ENCODE measurements at regions not wholly inside any gene's neighbourhood (a gene's known extent, or its start where the extent isn't known, plus 50 kb on each side); places are given as distances from the start of the nearest gene placed in this dataset.

- no peak overlapping the region for H3K27ac ChIP-seq (ENCODE audit: low read depth in 1 of 2, low read length in 2 of 2)
- H3K9me3 ChIP-seq (ENCODE audit: control insufficient read depth, low read length): no peaks in the 10 kb centered on the region
- H3K36me3 ChIP-seq (ENCODE audit: control insufficient read depth in 1 of 2, insufficient read depth in 2 of 2, low read length in 1 of 2): no peaks in the 10 kb centered on the region
- intact Hi-C loops (cut with DNase I): no loop called here
- H3K4me1 ChIP-seq (ENCODE audit: control insufficient read depth in 1 of 2, insufficient read depth in 2 of 2, low read length in 2 of 2): no peaks in the 10 kb centered on the region
- 66 to 69% methylated on average over 4 of the region's 4 CpGs for WGBS, 2 donors
- H3K4me3 ChIP-seq (ENCODE audit: low read length in 2 of 2): no peak overlapping the region
- DNase-seq (no peak), ATAC-seq (ENCODE audit: low FRiP score) (no peak)
- H3K27me3 ChIP-seq (ENCODE audit: control insufficient read depth in 1 of 2, insufficient read depth in 2 of 2, low read length in 1 of 2): peaks cover 0 to 3% of the 10 kb centered on the region in 2 donors
These were observed 140.1 kb downstream of the DHRS2 start for GRCh38 chr14:23776296-23776695.

GRCh38 chr14:23785208-23785607 is 149.0 kb downstream of the DHRS2 start:
- WGBS, 2 donors: 89 to 90% methylated on average over 1 of the region's 1 CpG
- Histone ChIP-seq H3K27ac (ENCODE audit: low read depth in 1 of 2, low read length in 2 of 2) (no peak overlapping the region), H3K4me3 (ENCODE audit: low read length in 2 of 2) (no peak overlapping the region), H3K9me3 (ENCODE audit: control insufficient read depth, low read length) (peaks cover 2% of the 10 kb centered on the region), H3K36me3 (ENCODE audit: control insufficient read depth in 1 of 2, insufficient read depth in 2 of 2, low read length in 1 of 2) (no peaks in the 10 kb centered on the region), H3K4me1 (ENCODE audit: control insufficient read depth in 1 of 2, insufficient read depth in 2 of 2, low read length in 2 of 2) (no peaks in the 10 kb centered on the region), H3K27me3 (ENCODE audit: control insufficient read depth in 1 of 2, insufficient read depth in 2 of 2, low read length in 1 of 2) (peaks cover 0 to 3% of the 10 kb centered on the region in 2 donors)
- intact Hi-C loops (cut with DNase I): no loop called here
- DNase-seq (no peak), ATAC-seq (ENCODE audit: low FRiP score) (no peak)

- ATAC-seq (ENCODE audit: low FRiP score) (no peak), DNase-seq (no peak)
- no peaks in the 10 kb centered on the region for H3K27me3 ChIP-seq (ENCODE audit: control insufficient read depth in 1 of 2, insufficient read depth in 2 of 2, low read length in 1 of 2)
- H3K27ac ChIP-seq (ENCODE audit: low read depth in 1 of 2, low read length in 2 of 2): no peak overlapping the region
- intact Hi-C loops (cut with DNase I): no loop called here
- peaks cover 2% of the 10 kb centered on the region for H3K9me3 ChIP-seq (ENCODE audit: control insufficient read depth, low read length)
- no peaks in the 10 kb centered on the region for H3K4me1 ChIP-seq (ENCODE audit: control insufficient read depth in 1 of 2, insufficient read depth in 2 of 2, low read length in 2 of 2)
- H3K4me3 ChIP-seq (ENCODE audit: low read length in 2 of 2): no peak overlapping the region
- H3K36me3 ChIP-seq (ENCODE audit: control insufficient read depth in 1 of 2, insufficient read depth in 2 of 2, low read length in 1 of 2): no peaks in the 10 kb centered on the region
- 71 to 74% methylated on average over 1 of the region's 1 CpG for WGBS, 2 donors
These were observed 151.3 kb downstream of the DHRS2 start for GRCh38 chr14:23787436-23787835.

GRCh38 chr14:23789696-23790095 is 153.5 kb downstream of the DHRS2 start:
- DNase-seq: no peak
- no peak for ATAC-seq (ENCODE audit: low FRiP score)
- no peak overlapping the region for H3K4me3 ChIP-seq (ENCODE audit: low read length in 2 of 2)
- H3K36me3 ChIP-seq (ENCODE audit: control insufficient read depth in 1 of 2, insufficient read depth in 2 of 2, low read length in 1 of 2): no peaks in the 10 kb centered on the region
- no peaks in the 10 kb centered on the region for H3K27me3 ChIP-seq (ENCODE audit: control insufficient read depth in 1 of 2, insufficient read depth in 2 of 2, low read length in 1 of 2)
- intact Hi-C loops (cut with DNase I): no loop called here
- WGBS, 2 donors: 71 to 76% methylated on average over 1 of the region's 1 CpG
- H3K27ac ChIP-seq (ENCODE audit: low read depth in 1 of 2, low read length in 2 of 2): no peak overlapping the region
- H3K9me3 ChIP-seq (ENCODE audit: control insufficient read depth, low read length): peaks cover 2% of the 10 kb centered on the region
- H3K4me1 ChIP-seq (ENCODE audit: control insufficient read depth in 1 of 2, insufficient read depth in 2 of 2, low read length in 2 of 2): no peaks in the 10 kb centered on the region

GRCh38 chr14:23793532-23793931 is 157.4 kb downstream of the DHRS2 start:
- no peak for DNase-seq
- intact Hi-C loops (cut with DNase I): no loop called here
- no peak for ATAC-seq (ENCODE audit: low FRiP score)
- Histone ChIP-seq H3K27ac (ENCODE audit: low read depth in 1 of 2, low read length in 2 of 2) (no peak overlapping the region), H3K4me3 (ENCODE audit: low read length in 2 of 2) (no peak overlapping the region), H3K4me1 (ENCODE audit: control insufficient read depth in 1 of 2, insufficient read depth in 2 of 2, low read length in 2 of 2) (no peaks in the 10 kb centered on the region), H3K9me3 (ENCODE audit: control insufficient read depth, low read length) (peaks cover 2% of the 10 kb centered on the region), H3K36me3 (ENCODE audit: control insufficient read depth in 1 of 2, insufficient read depth in 2 of 2, low read length in 1 of 2) (no peaks in the 10 kb centered on the region), H3K27me3 (ENCODE audit: control insufficient read depth in 1 of 2, insufficient read depth in 2 of 2, low read length in 1 of 2) (no peaks in the 10 kb centered on the region)
- WGBS, 2 donors: 83% methylated on average over 3 of the region's 3 CpGs

GRCh38 chr14:23800811-23801210 is 152.8 kb upstream of the DHRS4 start:
- Histone ChIP-seq H3K27me3 (ENCODE audit: control insufficient read depth in 1 of 2, insufficient read depth in 2 of 2, low read length in 1 of 2) (peaks cover 0 to 2% of the 10 kb centered on the region in 2 donors), H3K4me1 (ENCODE audit: control insufficient read depth in 1 of 2, insufficient read depth in 2 of 2, low read length in 2 of 2) (no peaks in the 10 kb centered on the region), H3K27ac (ENCODE audit: low read depth in 1 of 2, low read length in 2 of 2) (no peak overlapping the region), H3K4me3 (ENCODE audit: low read length in 2 of 2) (no peak overlapping the region), H3K9me3 (ENCODE audit: control insufficient read depth, low read length) (peaks cover 7% of the 10 kb centered on the region), H3K36me3 (ENCODE audit: control insufficient read depth in 1 of 2, insufficient read depth in 2 of 2, low read length in 1 of 2) (no peaks in the 10 kb centered on the region)
- 57 to 59% methylated on average over 3 of the region's 3 CpGs for WGBS, 2 donors
- intact Hi-C loops (cut with DNase I): no loop called here
- no peak for ATAC-seq (ENCODE audit: low FRiP score)
- DNase-seq: no peak

GRCh38 chr14:23801766-23802165 is 151.8 kb upstream of the DHRS4 start:
- Histone ChIP-seq H3K36me3 (ENCODE audit: control insufficient read depth in 1 of 2, insufficient read depth in 2 of 2, low read length in 1 of 2) (no peaks in the 10 kb centered on the region), H3K9me3 (ENCODE audit: control insufficient read depth, low read length) (peaks cover 7% of the 10 kb centered on the region), H3K27me3 (ENCODE audit: control insufficient read depth in 1 of 2, insufficient read depth in 2 of 2, low read length in 1 of 2) (peaks cover 0 to 2% of the 10 kb centered on the region in 2 donors), H3K27ac (ENCODE audit: low read depth in 1 of 2, low read length in 2 of 2) (no peak overlapping the region), H3K4me3 (ENCODE audit: low read length in 2 of 2) (no peak overlapping the region), H3K4me1 (ENCODE audit: control insufficient read depth in 1 of 2, insufficient read depth in 2 of 2, low read length in 2 of 2) (no peaks in the 10 kb centered on the region)
- intact Hi-C loops (cut with DNase I): no loop called here
- ATAC-seq (ENCODE audit: low FRiP score): no peak
- no peak for DNase-seq
- 61 to 64% methylated on average over 2 of the region's 2 CpGs for WGBS, 2 donors

- Histone ChIP-seq H3K36me3 (ENCODE audit: control insufficient read depth in 1 of 2, insufficient read depth in 2 of 2, low read length in 1 of 2) (no peaks in the 10 kb centered on the region), H3K4me3 (ENCODE audit: low read length in 2 of 2) (no peak overlapping the region), H3K9me3 (ENCODE audit: control insufficient read depth, low read length) (peaks cover 7% of the 10 kb centered on the region), H3K27me3 (ENCODE audit: control insufficient read depth in 1 of 2, insufficient read depth in 2 of 2, low read length in 1 of 2) (no peaks in the 10 kb centered on the region), H3K27ac (ENCODE audit: low read depth in 1 of 2, low read length in 2 of 2) (no peak overlapping the region), H3K4me1 (ENCODE audit: control insufficient read depth in 1 of 2, insufficient read depth in 2 of 2, low read length in 2 of 2) (no peaks in the 10 kb centered on the region)
- no peak for DNase-seq
- intact Hi-C loops (cut with DNase I): no loop called here
- 76 to 79% methylated on average over 3 of the region's 3 CpGs for WGBS, 2 donors
- ATAC-seq (ENCODE audit: low FRiP score): no peak
These were observed 148.8 kb upstream of the DHRS4 start for GRCh38 chr14:23804817-23805216.

- H3K36me3 ChIP-seq (ENCODE audit: control insufficient read depth in 1 of 2, insufficient read depth in 2 of 2, low read length in 1 of 2): no peaks in the 10 kb centered on the region
- H3K27me3 ChIP-seq (ENCODE audit: control insufficient read depth in 1 of 2, insufficient read depth in 2 of 2, low read length in 1 of 2): no peaks in the 10 kb centered on the region
- DNase-seq (no peak), ATAC-seq (ENCODE audit: low FRiP score) (no peak)
- peaks cover 7% of the 10 kb centered on the region for H3K9me3 ChIP-seq (ENCODE audit: control insufficient read depth, low read length)
- no peak overlapping the region for H3K4me3 ChIP-seq (ENCODE audit: low read length in 2 of 2)
- no peak overlapping the region for H3K27ac ChIP-seq (ENCODE audit: low read depth in 1 of 2, low read length in 2 of 2)
- intact Hi-C loops (cut with DNase I): no loop called here
- H3K4me1 ChIP-seq (ENCODE audit: control insufficient read depth in 1 of 2, insufficient read depth in 2 of 2, low read length in 2 of 2): no peaks in the 10 kb centered on the region
These were observed 147.8 kb upstream of the DHRS4 start for GRCh38 chr14:23805761-23806160.

Data from aorta (tissue), 5 donors.